Natural killer cell (primary cell): ENCODE measurements at regions not wholly inside any gene's neighbourhood (a gene's known extent, or its start where the extent isn't known, plus 50 kb on each side); places are given as distances from the start of the nearest gene placed in this dataset.
A peak's percentile ranks its signal among the peaks of the same experiment; 100 is the strongest.

ENCODE experiments used
- ATAC-seq, 3 donors: fragments of 150-1000 bp in 2 of 3; fragments of 200-7000 bp in 1 of 3; cut with Tn5 transposase; 1 replicate in 1 of 3; 2 replicates in 2 of 3; pipeline ENCODE4 v1.10.0; 2021; ENCODE audit warnings: mild to moderate bottlenecking in 2 of 3, moderate library complexity in 2 of 3
- DNase-seq, 2 donors: peaks; one replicate each; pipeline versions ENCODE4 v3.0.0 to v3.0.0-alpha.2; 2013 to 2021; ENCODE audit warnings: mixed read lengths in 1 of 2
- H3K27ac ChIP-seq: one replicate; pipeline ENCODE4 v1.5.1; 2013; ENCODE audit warnings: mild to moderate bottlenecking, low read length
- H3K27me3 ChIP-seq: one replicate; pipeline ENCODE4 v1.6.1; 2013; ENCODE audit warnings: low read length; ENCODE audit not compliant: control insufficient read depth, insufficient read depth
- H3K36me3 ChIP-seq: one replicate; pipeline ENCODE4 v1.6.1; 2013; ENCODE audit warnings: low read length; ENCODE audit not compliant: control insufficient read depth, insufficient read depth
- H3K4me1 ChIP-seq: one replicate; pipeline ENCODE4 v1.6.1; 2013; ENCODE audit warnings: low read length; ENCODE audit not compliant: control insufficient read depth, insufficient read depth
- H3K4me3 ChIP-seq: one replicate; pipeline ENCODE4 v1.5.1; 2013; ENCODE audit warnings: low read length
- H3K9me3 ChIP-seq: one replicate; pipeline ENCODE4 v1.6.1; 2013; ENCODE audit warnings: low read length; ENCODE audit not compliant: control insufficient read depth, insufficient read depth
- H3K27ac Mint-ChIP-seq, 2 donors: one replicate each; pipeline ENCODE4 v1.8.0; 2022; ENCODE audit warnings: mild to moderate bottlenecking in 2 of 2, mixed read lengths in 2 of 2, moderate library complexity in 1 of 2
- H3K27me3 Mint-ChIP-seq, 2 donors: one replicate each; pipeline ENCODE4 v1.8.0; 2022; ENCODE audit warnings: low read depth in 2 of 2, mixed read lengths in 2 of 2
- H3K36me3 Mint-ChIP-seq: one replicate; pipeline ENCODE4 v1.8.0; 2022; ENCODE audit warnings: mixed read lengths
- H3K4me1 Mint-ChIP-seq, 2 donors: one replicate each; pipeline ENCODE4 v1.8.0; 2022; ENCODE audit warnings: mixed read lengths in 2 of 2
- H3K4me3 Mint-ChIP-seq: one replicate; pipeline ENCODE4 v1.8.0; 2022; ENCODE audit warnings: mild to moderate bottlenecking, moderate library complexity, mixed read lengths
- H3K9me3 Mint-ChIP-seq, 2 donors: one replicate each; pipeline ENCODE4 v1.8.0; 2022; ENCODE audit warnings: mixed read lengths in 2 of 2
- CTCF ChIP-seq: fragments of 200-600 bp; IDR thresholded peaks from one replicate; pipeline ENCODE4 v1.8.0; 2022; ENCODE audit warnings: antibody characterized with exemption
- WGBS: methylation state at CpG from one replicate; pipeline ENCODE4 v1.1.7; 2013; ENCODE audit warnings: missing lambda C conversion rate; ENCODE audit not compliant: insufficient coverage; 5-methylcytosine and 5-hydroxymethylcytosine counted together
- intact Hi-C: fragments of 100-400 bp; cut with micrococcal nuclease; formaldehyde crosslinking; loops from one replicate; pipeline ENCODE4 v1.14.2; 2022

- H3K4me1 Mint-ChIP-seq, result no peaks in the 10 kb centered on the region
- H3K4me3 ChIP-seq, result no peak overlapping the region
- no peak overlapping the region for H3K27ac Mint-ChIP-seq
- H3K27me3 ChIP-seq, result peaks cover 12% of the 10 kb centered on the region
- peaks cover 41 to 54% of the 10 kb centered on the region in 2 donors for H3K27me3 Mint-ChIP-seq
- peak in 1 of 2 donors; percentile 21 for DNase-seq
- intact Hi-C loops, result no loop called here
- no peaks in the 10 kb centered on the region for H3K9me3 ChIP-seq
- no peaks in the 10 kb centered on the region for H3K4me1 ChIP-seq
- no peak for TF ChIP-seq CTCF
- H3K4me3 Mint-ChIP-seq, result peak overlapping the region; percentile 69
- ATAC-seq, result peak in 1 of 3 donors; percentile 44
- no peaks in the 10 kb centered on the region for H3K9me3 Mint-ChIP-seq
- no peaks in the 10 kb centered on the region for H3K36me3 Mint-ChIP-seq
- no peaks in the 10 kb centered on the region for H3K36me3 ChIP-seq
- no peak overlapping the region for H3K27ac ChIP-seq
- 11% methylated on average over 67 of the region's 68 CpGs for WGBS
Observed at GRCh38 chr16:50467943-50468748, 80.0 kb upstream of the NKD1 start.

- 61% methylated on average over 13 of the region's 13 CpGs for WGBS
- intact Hi-C loops, result no loop called here
- no peak for DNase-seq
- H3K36me3 ChIP-seq, result no peaks in the 10 kb centered on the region
- Mint-ChIP-seq H3K27me3 (peaks cover 41 to 60% of the 10 kb centered on the region in 2 donors), H3K27ac (no peak overlapping the region), H3K4me3 (peak overlapping the region; percentile 53), H3K36me3 (no peaks in the 10 kb centered on the region), H3K9me3 (no peaks in the 10 kb centered on the region), H3K4me1 (no peaks in the 10 kb centered on the region)
- H3K27ac ChIP-seq, result no peak overlapping the region
- no peaks in the 10 kb centered on the region for H3K9me3 ChIP-seq
- ATAC-seq, result no peak
- H3K4me1 ChIP-seq, result no peaks in the 10 kb centered on the region
- H3K27me3 ChIP-seq, result peaks cover 12% of the 10 kb centered on the region
- TF ChIP-seq CTCF, result no peak
- no peak overlapping the region for H3K4me3 ChIP-seq
Observed at GRCh38 chr16:50467559-50467942, 80.6 kb upstream of the NKD1 start.

GRCh38 chr16:50466170-50466569, 82.0 kb upstream of the NKD1 start:
- H3K27ac Mint-ChIP-seq, result no peak overlapping the region
- Histone ChIP-seq H3K27ac (no peak overlapping the region), H3K4me3 (no peak overlapping the region), H3K36me3 (no peaks in the 10 kb centered on the region), H3K4me1 (no peaks in the 10 kb centered on the region), H3K9me3 (no peaks in the 10 kb centered on the region), H3K27me3 (peaks cover 12% of the 10 kb centered on the region)
- 85% methylated on average over 2 of the region's 2 CpGs for WGBS
- peaks cover 38 to 53% of the 10 kb centered on the region in 2 donors for H3K27me3 Mint-ChIP-seq
- TF ChIP-seq CTCF, result no peak
- DNase-seq (no peak), ATAC-seq (no peak)
- no peaks in the 10 kb centered on the region for H3K36me3 Mint-ChIP-seq
- no peak overlapping the region for H3K4me3 Mint-ChIP-seq
- no peaks in the 10 kb centered on the region for H3K4me1 Mint-ChIP-seq
- intact Hi-C loops, result no loop called here
- no peaks in the 10 kb centered on the region for H3K9me3 Mint-ChIP-seq
